ENCODE measurements at regions not wholly inside any gene's neighbourhood (a gene's known extent, or its start where the extent isn't known, plus 50 kb on each side); places are given as distances from the start of the nearest gene placed in this dataset.

- TF ChIP-seq, protein P1, sequence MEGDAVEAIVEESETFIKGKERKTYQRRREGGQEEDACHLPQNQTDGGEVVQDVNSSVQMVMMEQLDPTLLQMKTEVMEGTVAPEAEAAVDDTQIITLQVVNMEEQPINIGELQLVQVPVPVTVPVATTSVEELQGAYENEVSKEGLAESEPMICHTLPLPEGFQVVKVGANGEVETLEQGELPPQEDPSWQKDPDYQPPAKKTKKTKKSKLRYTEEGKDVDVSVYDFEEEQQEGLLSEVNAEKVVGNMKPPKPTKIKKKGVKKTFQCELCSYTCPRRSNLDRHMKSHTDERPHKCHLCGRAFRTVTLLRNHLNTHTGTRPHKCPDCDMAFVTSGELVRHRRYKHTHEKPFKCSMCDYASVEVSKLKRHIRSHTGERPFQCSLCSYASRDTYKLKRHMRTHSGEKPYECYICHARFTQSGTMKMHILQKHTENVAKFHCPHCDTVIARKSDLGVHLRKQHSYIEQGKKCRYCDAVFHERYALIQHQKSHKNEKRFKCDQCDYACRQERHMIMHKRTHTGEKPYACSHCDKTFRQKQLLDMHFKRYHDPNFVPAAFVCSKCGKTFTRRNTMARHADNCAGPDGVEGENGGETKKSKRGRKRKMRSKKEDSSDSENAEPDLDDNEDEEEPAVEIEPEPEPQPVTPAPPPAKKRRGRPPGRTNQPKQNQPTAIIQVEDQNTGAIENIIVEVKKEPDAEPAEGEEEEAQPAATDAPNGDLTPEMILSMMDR (IDR thresholded peaks at IDR 0.05; ENCODE audit: low read depth, low read length, missing control alignments) = no peak
- Histone ChIP-seq H3K27me3 (replicated peaks) (peaks cover 6% of the 10 kb centered on the region), H3K27ac (no peak overlapping the region), H3K36me3 (replicated peaks) (no peaks in the 10 kb centered on the region), H3K4me3 (ENCODE audit: low read depth, low read length) (no peak overlapping the region)
- DNase-seq = no peak
- in situ Hi-C loops (cut with HindIII; ENCODE audit: low pct_ligation_motif_present, low sequenced_read_pairs) = no loop called here
These were observed 106.4 kb upstream of the RASGRP1 start for GRCh38 chr15:38671006-38671387.

DNA sequence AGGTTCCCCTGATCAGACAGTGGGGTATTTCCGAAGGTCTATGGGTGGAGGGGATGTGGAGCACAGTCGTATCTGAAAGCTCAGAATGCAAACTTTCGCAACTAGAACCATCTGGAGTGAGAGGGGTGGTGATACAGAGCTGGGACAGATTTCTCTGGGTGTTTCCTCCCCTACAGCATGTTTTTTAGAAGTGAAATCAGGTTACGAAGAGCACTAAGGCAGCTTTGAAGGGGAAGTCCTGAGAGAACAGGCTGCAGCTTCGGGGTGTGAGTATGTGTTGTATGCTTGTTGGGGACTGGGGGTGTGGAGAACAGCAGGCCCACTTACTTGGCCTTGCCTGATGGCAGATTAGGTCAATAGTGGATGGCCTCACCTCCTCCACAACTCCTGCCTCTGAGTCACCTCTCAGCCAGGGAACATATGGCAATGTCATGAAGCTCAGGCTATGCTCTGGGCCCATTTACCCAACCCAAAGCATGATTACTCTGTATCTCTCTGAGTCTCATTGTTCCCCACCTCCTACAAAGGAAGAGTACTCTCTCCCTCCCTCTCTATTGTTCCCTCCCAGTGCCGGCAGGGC, 107.2 kb upstream of the RASGRP1 start:
- DNase-seq = no peak
- peaks cover 6% of the 10 kb centered on the region for H3K27me3 ChIP-seq (replicated peaks)
- in situ Hi-C loops (cut with HindIII; ENCODE audit: low pct_ligation_motif_present, low sequenced_read_pairs) = no loop called here
- no peak overlapping the region for H3K4me3 ChIP-seq (ENCODE audit: low read depth, low read length)
- H3K27ac ChIP-seq = no peak overlapping the region
- H3K36me3 ChIP-seq (replicated peaks) = no peaks in the 10 kb centered on the region
- TF ChIP-seq, protein P1 (IDR thresholded peaks at IDR 0.05; ENCODE audit: low read depth, low read length, missing control alignments) = no peak

- H3K36me3 ChIP-seq (replicated peaks) = no peaks in the 10 kb centered on the region
- in situ Hi-C loops (cut with HindIII; ENCODE audit: low pct_ligation_motif_present, low sequenced_read_pairs) = no loop called here
- DNase-seq = no peak
- no peak overlapping the region for H3K4me3 ChIP-seq (ENCODE audit: low read depth, low read length)
- no peak overlapping the region for H3K27ac ChIP-seq
- H3K27me3 ChIP-seq (replicated peaks) = peaks cover 1% of the 10 kb centered on the region
- TF ChIP-seq, protein P1 (IDR thresholded peaks at IDR 0.05; ENCODE audit: low read depth, low read length, missing control alignments) = no peak
These were observed 107.7 kb upstream of the RASGRP1 start for GRCh38 chr15:38672273-38672672.

- TF ChIP-seq, protein P1 (IDR thresholded peaks at IDR 0.05; ENCODE audit: low read depth, low read length, missing control alignments) = no peak
- no peak for DNase-seq
- H3K4me3 ChIP-seq (ENCODE audit: low read depth, low read length) = no peak overlapping the region
- no peaks in the 10 kb centered on the region for H3K36me3 ChIP-seq (replicated peaks)
- no peak overlapping the region for H3K27ac ChIP-seq
- in situ Hi-C loops (cut with HindIII; ENCODE audit: low pct_ligation_motif_present, low sequenced_read_pairs) = no loop called here
- no peaks in the 10 kb centered on the region for H3K27me3 ChIP-seq (replicated peaks)
These were observed 108.4 kb upstream of the RASGRP1 start for GRCh38 chr15:38672814-38673670.

DNA sequence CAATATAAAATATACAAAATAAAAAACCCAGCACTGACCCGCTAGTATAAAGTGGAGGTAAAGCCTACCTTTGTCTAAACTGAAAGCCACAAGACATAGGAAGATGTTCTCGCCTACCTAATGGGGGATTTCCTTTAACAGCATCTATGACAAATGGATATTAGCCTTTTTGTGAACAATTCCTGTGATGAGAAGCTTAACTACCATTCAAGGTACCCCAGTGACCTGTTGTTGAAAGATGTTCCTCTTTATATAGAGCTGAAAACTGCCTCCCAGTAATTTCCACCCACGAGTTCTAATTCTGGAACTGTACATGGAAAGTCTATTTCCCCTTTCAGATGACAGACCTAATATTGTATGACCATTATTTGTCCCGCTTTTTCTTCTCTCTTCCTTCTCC, 109.8 kb upstream of the RASGRP1 start:
- H3K27me3 ChIP-seq (replicated peaks) = no peaks in the 10 kb centered on the region
- no peak for DNase-seq
- in situ Hi-C loops (cut with HindIII; ENCODE audit: low pct_ligation_motif_present, low sequenced_read_pairs) = no loop called here
- no peaks in the 10 kb centered on the region for H3K36me3 ChIP-seq (replicated peaks)
- no peak overlapping the region for H3K4me3 ChIP-seq (ENCODE audit: low read depth, low read length)
- no peak overlapping the region for H3K27ac ChIP-seq
- TF ChIP-seq, protein P1 (IDR thresholded peaks at IDR 0.05; ENCODE audit: low read depth, low read length, missing control alignments) = no peak

Data from brain microvascular endothelial cell (primary cell).